T-helper 1 cell treated with Interleukin-12 subunit alpha and Interleukin-12 subunit beta and Interleukin-4 antibody, amounts not matched to agents 30 μg/mL and 1 μg/mL, for 36 hours (primary cell): ENCODE measurements at regions not wholly inside any gene's neighbourhood (a gene's known extent, or its start where the extent isn't known, plus 50 kb on each side); places are given as distances from the start of the nearest gene placed in this dataset.
A peak's percentile ranks its signal among the peaks of the same experiment; 100 is the strongest.

Source experiments
- H3K27ac Mint-ChIP-seq: one replicate; pipeline ENCODE4 v1.8.0; 2021; ENCODE audit warnings: mild to moderate bottlenecking, mixed read lengths
- H3K27me3 Mint-ChIP-seq: one replicate; pipeline ENCODE4 v1.8.0; 2021; ENCODE audit warnings: low read depth, mixed read lengths
- H3K36me3 Mint-ChIP-seq: one replicate; pipeline ENCODE4 v1.8.0; 2021; ENCODE audit warnings: low read depth, mixed read lengths
- H3K4me1 Mint-ChIP-seq: one replicate; pipeline ENCODE4 v1.8.0; 2021; ENCODE audit warnings: low read depth, mixed read lengths
- H3K4me3 Mint-ChIP-seq: one replicate; pipeline ENCODE4 v1.8.0; 2021; ENCODE audit warnings: mild to moderate bottlenecking, moderate library complexity, mixed read lengths
- H3K9me3 Mint-ChIP-seq: one replicate; pipeline ENCODE4 v1.8.0; 2021; ENCODE audit warnings: mixed read lengths

GRCh38 chr20:60131375-60131774 is 173.2 kb downstream of the CDH26 start:
- Mint-ChIP-seq H3K36me3 (no peaks in the 10 kb centered on the region), H3K27ac (no peak overlapping the region), H3K4me1 (peaks cover 5% of the 10 kb centered on the region), H3K27me3 (peaks cover 3% of the 10 kb centered on the region), H3K4me3 (no peak overlapping the region), H3K9me3 (no peaks in the 10 kb centered on the region)

GRCh38 chr20:60132162-60132826 is 174.1 kb downstream of the CDH26 start:
- Mint-ChIP-seq H3K27me3 (peaks cover 3% of the 10 kb centered on the region), H3K4me3 (no peak overlapping the region), H3K36me3 (no peaks in the 10 kb centered on the region), H3K4me1 (peaks cover 5% of the 10 kb centered on the region), H3K9me3 (no peaks in the 10 kb centered on the region), H3K27ac (no peak overlapping the region)

- Mint-ChIP-seq H3K27me3 (peaks cover 3% of the 10 kb centered on the region), H3K27ac (no peak overlapping the region), H3K9me3 (no peaks in the 10 kb centered on the region), H3K4me1 (peaks cover 9% of the 10 kb centered on the region), H3K4me3 (no peak overlapping the region), H3K36me3 (no peaks in the 10 kb centered on the region)
Observed at GRCh38 chr20:60132827-60133670, 174.8 kb downstream of the CDH26 start.

- H3K27me3 Mint-ChIP-seq = peaks cover 3% of the 10 kb centered on the region
- H3K27ac Mint-ChIP-seq = no peak overlapping the region
- H3K4me1 Mint-ChIP-seq = peaks cover 9% of the 10 kb centered on the region
- no peak overlapping the region for H3K4me3 Mint-ChIP-seq
- H3K36me3 Mint-ChIP-seq = no peaks in the 10 kb centered on the region
- no peaks in the 10 kb centered on the region for H3K9me3 Mint-ChIP-seq
Observed at GRCh38 chr20:60135276-60135675, 177.1 kb downstream of the CDH26 start.

GRCh38 chr20:60136645-60137401 is 178.6 kb downstream of the CDH26 start:
- peaks cover 3% of the 10 kb centered on the region for H3K27me3 Mint-ChIP-seq
- no peak overlapping the region for H3K27ac Mint-ChIP-seq
- no peak overlapping the region for H3K4me3 Mint-ChIP-seq
- H3K36me3 Mint-ChIP-seq = no peaks in the 10 kb centered on the region
- H3K9me3 Mint-ChIP-seq = no peaks in the 10 kb centered on the region
- H3K4me1 Mint-ChIP-seq = peaks cover 4% of the 10 kb centered on the region

- H3K27me3 Mint-ChIP-seq = peaks cover 3% of the 10 kb centered on the region
- no peak overlapping the region for H3K27ac Mint-ChIP-seq
- H3K4me3 Mint-ChIP-seq = peak overlapping the region; percentile 64
- H3K36me3 Mint-ChIP-seq = no peaks in the 10 kb centered on the region
- H3K9me3 Mint-ChIP-seq = no peaks in the 10 kb centered on the region
- H3K4me1 Mint-ChIP-seq = peaks cover 4% of the 10 kb centered on the region
Observed at GRCh38 chr20:60137657-60138245, 179.5 kb downstream of the CDH26 start.

GRCh38 chr20:60138256-60139220 is 180.3 kb downstream of the CDH26 start:
- no peaks in the 10 kb centered on the region for H3K9me3 Mint-ChIP-seq
- H3K27me3 Mint-ChIP-seq = peaks cover 3% of the 10 kb centered on the region
- peaks cover 4% of the 10 kb centered on the region for H3K4me1 Mint-ChIP-seq
- no peak overlapping the region for H3K27ac Mint-ChIP-seq
- no peaks in the 10 kb centered on the region for H3K36me3 Mint-ChIP-seq
- H3K4me3 Mint-ChIP-seq = peak overlapping the region; percentile 64

GRCh38 chr20:60139663-60140446 is 181.6 kb downstream of the CDH26 start:
- Mint-ChIP-seq H3K4me3 (no peak overlapping the region), H3K36me3 (no peaks in the 10 kb centered on the region), H3K27ac (no peak overlapping the region), H3K4me1 (peaks cover 4% of the 10 kb centered on the region), H3K27me3 (peaks cover 3% of the 10 kb centered on the region), H3K9me3 (no peaks in the 10 kb centered on the region)

- no peaks in the 10 kb centered on the region for H3K27me3 Mint-ChIP-seq
- H3K27ac Mint-ChIP-seq = no peak overlapping the region
- H3K4me3 Mint-ChIP-seq = no peak overlapping the region
- H3K36me3 Mint-ChIP-seq = no peaks in the 10 kb centered on the region
- H3K9me3 Mint-ChIP-seq = no peaks in the 10 kb centered on the region
- H3K4me1 Mint-ChIP-seq = peaks cover 2% of the 10 kb centered on the region
Observed at GRCh38 chr20:60142587-60142986, 184.4 kb downstream of the CDH26 start.

- no peak overlapping the region for H3K27ac Mint-ChIP-seq
- no peaks in the 10 kb centered on the region for H3K9me3 Mint-ChIP-seq
- no peaks in the 10 kb centered on the region for H3K36me3 Mint-ChIP-seq
- H3K4me1 Mint-ChIP-seq = no peaks in the 10 kb centered on the region
- H3K27me3 Mint-ChIP-seq = no peaks in the 10 kb centered on the region
- H3K4me3 Mint-ChIP-seq = no peak overlapping the region
Observed at GRCh38 chr20:60143261-60143842, 185.1 kb downstream of the CDH26 start.

GRCh38 chr20:60144404-60144803 is 186.2 kb downstream of the CDH26 start:
- no peak overlapping the region for H3K27ac Mint-ChIP-seq
- H3K9me3 Mint-ChIP-seq = no peaks in the 10 kb centered on the region
- H3K36me3 Mint-ChIP-seq = no peaks in the 10 kb centered on the region
- H3K4me3 Mint-ChIP-seq = no peak overlapping the region
- no peaks in the 10 kb centered on the region for H3K4me1 Mint-ChIP-seq
- H3K27me3 Mint-ChIP-seq = no peaks in the 10 kb centered on the region

GRCh38 chr20:60144974-60145527 is 186.8 kb downstream of the CDH26 start:
- H3K9me3 Mint-ChIP-seq = no peaks in the 10 kb centered on the region
- no peaks in the 10 kb centered on the region for H3K36me3 Mint-ChIP-seq
- H3K4me1 Mint-ChIP-seq = no peaks in the 10 kb centered on the region
- H3K4me3 Mint-ChIP-seq = no peak overlapping the region
- no peak overlapping the region for H3K27ac Mint-ChIP-seq
- H3K27me3 Mint-ChIP-seq = no peaks in the 10 kb centered on the region
